ENCODE measurements at regions not wholly inside any gene's neighbourhood (a gene's known extent, or its start where the extent isn't known, plus 50 kb on each side); places are given as distances from the start of the nearest gene placed in this dataset.

GRCh38 chr10:111148440-111148839 is 71.6 kb downstream of the ADRA2A start (continued):
- no peak for TF ChIP-seq ETS1 (IDR thresholded peaks at IDR 0.05)
- no peak for TF ChIP-seq EZH2 (IDR thresholded peaks at IDR 0.05; ENCODE audit: low read depth, unreplicated experiment)
- no peak for TF ChIP-seq EZH2phosphoT487 (IDR thresholded peaks at IDR 0.05; ENCODE audit: unreplicated experiment)
- no peak for TF ChIP-seq CREB1 (CRISPR knock-in tag; IDR thresholded peaks at IDR 0.05; ENCODE audit: low read depth)
- TF ChIP-seq, protein P1, sequence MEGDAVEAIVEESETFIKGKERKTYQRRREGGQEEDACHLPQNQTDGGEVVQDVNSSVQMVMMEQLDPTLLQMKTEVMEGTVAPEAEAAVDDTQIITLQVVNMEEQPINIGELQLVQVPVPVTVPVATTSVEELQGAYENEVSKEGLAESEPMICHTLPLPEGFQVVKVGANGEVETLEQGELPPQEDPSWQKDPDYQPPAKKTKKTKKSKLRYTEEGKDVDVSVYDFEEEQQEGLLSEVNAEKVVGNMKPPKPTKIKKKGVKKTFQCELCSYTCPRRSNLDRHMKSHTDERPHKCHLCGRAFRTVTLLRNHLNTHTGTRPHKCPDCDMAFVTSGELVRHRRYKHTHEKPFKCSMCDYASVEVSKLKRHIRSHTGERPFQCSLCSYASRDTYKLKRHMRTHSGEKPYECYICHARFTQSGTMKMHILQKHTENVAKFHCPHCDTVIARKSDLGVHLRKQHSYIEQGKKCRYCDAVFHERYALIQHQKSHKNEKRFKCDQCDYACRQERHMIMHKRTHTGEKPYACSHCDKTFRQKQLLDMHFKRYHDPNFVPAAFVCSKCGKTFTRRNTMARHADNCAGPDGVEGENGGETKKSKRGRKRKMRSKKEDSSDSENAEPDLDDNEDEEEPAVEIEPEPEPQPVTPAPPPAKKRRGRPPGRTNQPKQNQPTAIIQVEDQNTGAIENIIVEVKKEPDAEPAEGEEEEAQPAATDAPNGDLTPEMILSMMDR (conservative IDR thresholded peaks at IDR 0.05; ENCODE audit: low read depth in 2 of 2), result no peak
- no peak for TF ChIP-seq POLR2AphosphoS5 (IDR thresholded peaks at IDR 0.05; ENCODE audit: low read depth)
- no peak for TF ChIP-seq NANOG (IDR thresholded peaks at IDR 0.05; ENCODE audit: borderline replicate concordance)

- no peak overlapping the region for H3K4me3 ChIP-seq
- no peaks in the 10 kb centered on the region; the same call in 2 of the 3 replicates for H3K36me3 Mint-ChIP-seq (ENCODE audit: low read depth)
- H3K27me3 ChIP-seq (ENCODE audit: insufficient read depth), result no peaks in the 10 kb centered on the region
- no peaks in the 10 kb centered on the region; the same call in 1 of the 2 replicates for H3K4me1 ChIP-seq (ENCODE audit: insufficient read depth)
- ATAC-seq, result no peak
- no peak overlapping the region for H3K27ac Mint-ChIP-seq
- H3F3A ChIP-seq (replicated peaks; ENCODE audit: low read depth), result no peaks in the 10 kb centered on the region
- H3K27me3 Mint-ChIP-seq (ENCODE audit: insufficient read depth, low read depth, poor library complexity), result peaks cover 2% of the 10 kb centered on the region
- peaks cover 32% of the 10 kb centered on the region for H3K4me1 Mint-ChIP-seq
- H4K20me1 ChIP-seq (replicated peaks; ENCODE audit: insufficient read depth), result no peaks in the 10 kb centered on the region
- H3K9me2 ChIP-seq (ENCODE audit: insufficient read depth), result peaks cover 17% of the 10 kb centered on the region
- no peak overlapping the region for H3K4me2 ChIP-seq
- DNase-seq (ENCODE audit: low spot score), result no peak
- no peaks in the 10 kb centered on the region for H3K36me3 ChIP-seq (ENCODE audit: insufficient read depth)
- no peaks in the 10 kb centered on the region for H3K79me2 ChIP-seq (replicated peaks; ENCODE audit: insufficient read depth)
- H3K27ac ChIP-seq (ENCODE audit: low read depth), result no peak overlapping the region
- no peak overlapping the region for H2AFZ ChIP-seq
- no peak overlapping the region; the same call in 2 of the 3 replicates for H3K4me3 Mint-ChIP-seq
- no peaks in the 10 kb centered on the region for H3K9me3 Mint-ChIP-seq
- TF ChIP-seq REST (IDR thresholded peaks at IDR 0.05; ENCODE audit: unreplicated experiment), result no peak
- no peak for TF ChIP-seq ZNF114 (CRISPR knock-in tag; IDR thresholded peaks at IDR 0.05)
- TF ChIP-seq JUNB (IDR thresholded peaks at IDR 0.05; ENCODE audit: unreplicated experiment), result no peak
- TF ChIP-seq EZH2 (IDR thresholded peaks at IDR 0.05; ENCODE audit: low read depth, unreplicated experiment), result no peak
- TF ChIP-seq CREB1 (CRISPR knock-in tag; IDR thresholded peaks at IDR 0.05; ENCODE audit: low read depth), result no peak
- TF ChIP-seq, protein P2, sequence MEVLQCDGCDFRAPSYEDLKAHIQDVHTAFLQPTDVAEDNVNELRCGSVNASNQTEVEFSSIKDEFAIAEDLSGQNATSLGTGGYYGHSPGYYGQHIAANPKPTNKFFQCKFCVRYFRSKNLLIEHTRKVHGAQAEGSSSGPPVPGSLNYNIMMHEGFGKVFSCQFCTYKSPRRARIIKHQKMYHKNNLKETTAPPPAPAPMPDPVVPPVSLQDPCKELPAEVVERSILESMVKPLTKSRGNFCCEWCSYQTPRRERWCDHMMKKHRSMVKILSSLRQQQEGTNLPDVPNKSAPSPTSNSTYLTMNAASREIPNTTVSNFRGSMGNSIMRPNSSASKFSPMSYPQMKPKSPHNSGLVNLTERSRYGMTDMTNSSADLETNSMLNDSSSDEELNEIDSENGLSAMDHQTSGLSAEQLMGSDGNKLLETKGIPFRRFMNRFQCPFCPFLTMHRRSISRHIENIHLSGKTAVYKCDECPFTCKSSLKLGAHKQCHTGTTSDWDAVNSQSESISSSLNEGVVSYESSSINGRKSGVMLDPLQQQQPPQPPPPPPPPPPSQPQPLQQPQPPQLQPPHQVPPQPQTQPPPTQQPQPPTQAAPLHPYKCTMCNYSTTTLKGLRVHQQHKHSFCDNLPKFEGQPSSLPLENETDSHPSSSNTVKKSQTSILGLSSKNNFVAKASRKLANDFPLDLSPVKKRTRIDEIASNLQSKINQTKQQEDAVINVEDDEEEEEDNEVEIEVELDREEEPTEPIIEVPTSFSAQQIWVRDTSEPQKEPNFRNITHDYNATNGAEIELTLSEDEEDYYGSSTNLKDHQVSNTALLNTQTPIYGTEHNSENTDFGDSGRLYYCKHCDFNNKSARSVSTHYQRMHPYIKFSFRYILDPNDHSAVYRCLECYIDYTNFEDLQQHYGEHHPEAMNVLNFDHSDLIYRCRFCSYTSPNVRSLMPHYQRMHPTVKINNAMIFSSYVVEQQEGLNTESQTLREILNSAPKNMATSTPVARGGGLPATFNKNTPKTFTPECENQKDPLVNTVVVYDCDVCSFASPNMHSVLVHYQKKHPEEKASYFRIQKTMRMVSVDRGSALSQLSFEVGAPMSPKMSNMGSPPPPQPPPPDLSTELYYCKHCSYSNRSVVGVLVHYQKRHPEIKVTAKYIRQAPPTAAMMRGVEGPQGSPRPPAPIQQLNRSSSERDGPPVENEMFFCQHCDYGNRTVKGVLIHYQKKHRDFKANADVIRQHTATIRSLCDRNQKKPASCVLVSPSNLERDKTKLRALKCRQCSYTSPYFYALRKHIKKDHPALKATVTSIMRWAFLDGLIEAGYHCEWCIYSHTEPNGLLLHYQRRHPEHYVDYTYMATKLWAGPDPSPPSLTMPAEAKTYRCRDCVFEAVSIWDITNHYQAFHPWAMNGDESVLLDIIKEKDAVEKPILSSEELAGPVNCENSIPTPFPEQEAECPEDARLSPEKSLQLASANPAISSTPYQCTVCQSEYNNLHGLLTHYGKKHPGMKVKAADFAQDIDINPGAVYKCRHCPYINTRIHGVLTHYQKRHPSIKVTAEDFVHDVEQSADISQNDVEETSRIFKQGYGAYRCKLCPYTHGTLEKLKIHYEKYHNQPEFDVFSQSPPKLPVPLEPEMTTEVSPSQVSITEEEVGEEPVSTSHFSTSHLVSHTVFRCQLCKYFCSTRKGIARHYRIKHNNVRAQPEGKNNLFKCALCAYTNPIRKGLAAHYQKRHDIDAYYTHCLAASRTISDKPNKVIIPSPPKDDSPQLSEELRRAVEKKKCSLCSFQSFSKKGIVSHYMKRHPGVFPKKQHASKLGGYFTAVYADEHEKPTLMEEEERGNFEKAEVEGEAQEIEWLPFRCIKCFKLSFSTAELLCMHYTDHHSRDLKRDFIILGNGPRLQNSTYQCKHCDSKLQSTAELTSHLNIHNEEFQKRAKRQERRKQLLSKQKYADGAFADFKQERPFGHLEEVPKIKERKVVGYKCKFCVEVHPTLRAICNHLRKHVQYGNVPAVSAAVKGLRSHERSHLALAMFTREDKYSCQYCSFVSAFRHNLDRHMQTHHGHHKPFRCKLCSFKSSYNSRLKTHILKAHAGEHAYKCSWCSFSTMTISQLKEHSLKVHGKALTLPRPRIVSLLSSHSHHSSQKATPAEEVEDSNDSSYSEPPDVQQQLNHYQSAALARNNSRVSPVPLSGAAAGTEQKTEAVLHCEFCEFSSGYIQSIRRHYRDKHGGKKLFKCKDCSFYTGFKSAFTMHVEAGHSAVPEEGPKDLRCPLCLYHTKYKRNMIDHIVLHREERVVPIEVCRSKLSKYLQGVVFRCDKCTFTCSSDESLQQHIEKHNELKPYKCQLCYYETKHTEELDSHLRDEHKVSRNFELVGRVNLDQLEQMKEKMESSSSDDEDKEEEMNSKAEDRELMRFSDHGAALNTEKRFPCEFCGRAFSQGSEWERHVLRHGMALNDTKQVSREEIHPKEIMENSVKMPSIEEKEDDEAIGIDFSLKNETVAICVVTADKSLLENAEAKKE (CRISPR knock-in tag; IDR thresholded peaks at IDR 0.05), result no peak
- no peak for TF ChIP-seq ZNF331 (CRISPR knock-in tag; IDR thresholded peaks at IDR 0.05; ENCODE audit: low read depth)
- TF ChIP-seq STAT1 (IDR thresholded peaks at IDR 0.05; ENCODE audit: unreplicated experiment), result no peak
- no peak for TF ChIP-seq POLR2AphosphoS5 (IDR thresholded peaks at IDR 0.05; ENCODE audit: low read depth)
- no peak for TF ChIP-seq EZH2phosphoT487 (IDR thresholded peaks at IDR 0.05; ENCODE audit: unreplicated experiment)
Measured at GRCh38 chr10:111150691-111151090, 73.9 kb downstream of the ADRA2A start.
